ENCODE measurements at regions not wholly inside any gene's neighbourhood (a gene's known extent, or its start where the extent isn't known, plus 50 kb on each side); places are given as distances from the start of the nearest gene placed in this dataset.
"Not testable (repeated sequence)": the region's sequence is repeated elsewhere in the genome, so short reads cannot be mapped to it uniquely, and the experiment has no call there.

DNA sequence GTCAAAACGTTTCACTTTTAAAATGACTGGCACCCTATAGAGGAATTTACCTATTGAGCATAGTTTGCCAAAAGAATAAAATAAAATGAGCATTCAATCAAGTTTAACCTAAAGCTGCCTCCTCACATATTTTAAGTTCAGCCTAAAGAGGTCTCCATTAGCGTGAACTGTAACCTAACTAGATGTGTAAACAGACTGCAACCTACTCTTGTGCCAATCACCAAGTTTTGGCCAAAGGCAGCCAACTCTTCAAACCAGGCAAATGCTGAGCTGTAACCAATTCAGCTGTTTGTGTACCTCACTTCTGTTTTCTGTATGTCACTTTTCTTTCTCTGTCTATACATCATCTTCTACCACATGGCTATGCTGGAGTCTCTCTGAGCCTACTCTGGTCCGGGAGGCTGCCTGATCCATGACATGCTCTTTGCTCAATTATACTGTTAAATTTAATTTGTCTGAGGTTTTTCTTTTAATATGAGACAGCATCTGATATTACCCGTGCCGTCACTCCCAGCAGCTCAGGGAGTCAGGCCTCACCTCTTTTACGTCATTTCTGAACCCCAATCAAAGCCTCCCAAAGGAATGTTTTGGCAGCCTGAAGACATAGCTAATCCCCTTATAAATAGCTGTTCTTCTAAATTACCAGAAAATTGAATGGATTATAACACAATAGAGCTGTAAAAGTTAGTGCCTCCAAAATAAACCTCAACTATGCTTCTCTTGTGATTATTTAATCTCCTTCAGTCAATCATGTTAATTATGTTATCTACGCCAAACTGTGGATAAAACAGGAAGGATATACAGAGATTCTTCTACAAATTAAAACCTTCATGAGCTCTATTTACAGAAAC is 81.0 kb upstream of the NR5A2 start:
- no peak overlapping the region for H3K4me3 ChIP-seq (ENCODE audit: low read depth, low read length)
- no peak for DNase-seq (ENCODE audit: low read depth)
- in situ Hi-C loops (cut with HindIII; ENCODE audit: low sequenced_read_pairs) = no loop called here
- TF ChIP-seq CTCF (IDR thresholded peaks at IDR 0.05; ENCODE audit: low read depth, low read length, missing control alignments) = no peak

DNA sequence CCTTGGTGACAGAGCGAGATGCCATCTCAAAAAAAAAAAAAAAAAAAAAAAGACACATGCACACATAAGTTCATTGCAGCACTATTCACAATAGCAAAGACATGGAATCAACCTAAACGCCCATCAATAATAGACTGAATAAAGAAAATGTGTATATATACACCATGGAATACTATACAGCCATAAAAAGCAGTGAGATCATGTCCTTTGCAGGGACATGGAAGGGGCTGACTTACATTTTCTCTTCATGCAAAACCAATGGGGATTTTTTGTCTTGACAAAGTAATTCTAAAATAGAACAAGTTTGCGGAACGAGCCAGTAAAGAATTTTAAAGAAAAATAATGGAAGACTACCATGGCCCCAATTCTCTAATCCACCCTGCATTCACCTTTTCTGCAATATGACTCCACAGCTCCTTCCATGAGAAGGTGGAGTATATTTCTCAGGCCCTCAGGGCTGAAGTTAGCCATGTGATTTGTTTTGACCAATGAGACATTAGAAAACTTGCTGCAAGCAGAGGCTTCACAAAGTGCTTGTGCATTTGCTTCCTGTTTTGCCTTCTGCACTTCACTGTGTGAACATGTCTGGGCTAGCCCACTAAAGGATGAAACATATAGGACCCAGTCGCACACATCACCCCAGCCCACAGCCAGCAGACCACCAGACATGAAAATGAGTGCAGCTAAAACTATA is 78.8 kb upstream of the NR5A2 start:
- in situ Hi-C loops (cut with HindIII; ENCODE audit: low sequenced_read_pairs) = no loop called here
- no peak for TF ChIP-seq CTCF (IDR thresholded peaks at IDR 0.05; ENCODE audit: low read depth, low read length, missing control alignments)
- DNase-seq (ENCODE audit: low read depth) = no peak
- H3K4me3 ChIP-seq (ENCODE audit: low read depth, low read length) = no peak overlapping the region

DNA sequence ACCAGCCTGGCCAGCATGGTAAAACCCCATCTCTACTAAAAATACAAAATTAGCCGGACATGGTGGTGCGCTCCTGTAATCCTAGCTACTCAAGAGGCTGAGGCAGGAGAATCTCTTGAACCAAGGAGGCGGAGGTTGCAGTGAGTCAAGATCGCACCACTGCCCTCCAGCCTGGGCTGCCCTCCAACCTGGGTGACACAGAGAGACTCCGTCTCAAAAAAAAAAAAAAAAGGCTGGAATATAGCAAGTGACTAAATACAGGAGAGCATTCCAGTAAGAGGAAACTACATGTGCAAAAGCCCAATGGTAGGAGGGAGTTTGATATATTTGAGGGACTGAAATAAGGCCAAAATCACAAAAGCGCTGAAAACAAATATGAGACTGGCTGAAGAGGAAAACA is 76.5 kb upstream of the NR5A2 start:
- H3K4me3 ChIP-seq (ENCODE audit: low read depth, low read length); in situ Hi-C loops (cut with HindIII; ENCODE audit: low sequenced_read_pairs); DNase-seq (ENCODE audit: low read depth): not testable (repeated sequence)

DNA sequence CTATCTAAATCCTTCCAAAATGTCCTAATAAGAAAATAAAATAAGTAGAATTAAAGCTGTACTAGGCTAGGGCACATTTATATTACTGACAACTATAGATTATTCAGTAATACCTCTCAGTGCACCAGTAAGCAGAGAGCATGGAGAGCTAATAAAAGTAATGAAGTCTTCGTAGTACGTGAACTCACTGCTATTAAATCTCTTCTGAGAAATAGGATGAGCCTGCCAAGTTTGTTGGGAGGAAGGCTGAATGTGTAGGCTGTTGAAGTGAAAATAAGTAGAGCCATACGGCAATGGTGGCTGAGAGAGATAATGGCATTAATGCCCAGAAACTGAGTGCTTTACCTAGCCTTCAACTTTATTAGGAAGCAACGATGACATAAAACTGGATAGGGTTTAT is 73.9 kb upstream of the NR5A2 start:
- no peak for DNase-seq (ENCODE audit: low read depth)
- in situ Hi-C loops (cut with HindIII; ENCODE audit: low sequenced_read_pairs) = no loop called here
- H3K4me3 ChIP-seq (ENCODE audit: low read depth, low read length) = no peak overlapping the region
- no peak for TF ChIP-seq CTCF (IDR thresholded peaks at IDR 0.05; ENCODE audit: low read depth, low read length, missing control alignments)

- TF ChIP-seq CTCF (IDR thresholded peaks at IDR 0.05; ENCODE audit: low read depth, low read length, missing control alignments) = peak; percentile 48
- H3K4me3 ChIP-seq (ENCODE audit: low read depth, low read length) = no peak overlapping the region
- no peak for DNase-seq (ENCODE audit: low read depth)
- in situ Hi-C loops (cut with HindIII; ENCODE audit: low sequenced_read_pairs) = no loop called here
Observed at GRCh38 chr1:199954699-199955098, 72.8 kb upstream of the NR5A2 start.

GRCh38 chr1:199955235-199955634 is 72.3 kb upstream of the NR5A2 start:
- DNase-seq (ENCODE audit: low read depth) = no peak
- H3K4me3 ChIP-seq (ENCODE audit: low read depth, low read length) = no peak overlapping the region
- TF ChIP-seq CTCF (IDR thresholded peaks at IDR 0.05; ENCODE audit: low read depth, low read length, missing control alignments) = no peak
- in situ Hi-C loops (cut with HindIII; ENCODE audit: low sequenced_read_pairs) = no loop called here

- no peak overlapping the region for H3K4me3 ChIP-seq (ENCODE audit: low read depth, low read length)
- DNase-seq (ENCODE audit: low read depth) = no peak
- in situ Hi-C loops (cut with HindIII; ENCODE audit: low sequenced_read_pairs) = no loop called here
- TF ChIP-seq CTCF (IDR thresholded peaks at IDR 0.05; ENCODE audit: low read depth, low read length, missing control alignments) = no peak
Observed at GRCh38 chr1:199956005-199956404, 71.5 kb upstream of the NR5A2 start.
